Fibroblast of mammary gland (primary cell): ENCODE measurements at regions not wholly inside any gene's neighbourhood (a gene's known extent, or its start where the extent isn't known, plus 50 kb on each side); places are given as distances from the start of the nearest gene placed in this dataset.
A peak's percentile ranks its signal among the peaks of the same experiment; 100 is the strongest.

ENCODE experiments used
- DNase-seq: peaks from one replicate; pipeline ENCODE4 v3.0.0-alpha.2; 2010; ENCODE audit warnings: low read depth
- H3K4me3 ChIP-seq: 2 replicates; pipeline ENCODE4 v1.5.1; 2011; ENCODE audit warnings: low read depth, mild to moderate bottlenecking, low read length, moderate library complexity; ENCODE audit not compliant: control insufficient read depth
- TF ChIP-seq, protein P1 (sequence below): conservative IDR thresholded peaks from 2 replicates; pipeline ENCODE4 v1.5.1; 2011; ENCODE audit warnings: low read depth, low read length, inconsistent platforms; ENCODE audit not compliant: control insufficient read depth, insufficient read depth

DNA sequence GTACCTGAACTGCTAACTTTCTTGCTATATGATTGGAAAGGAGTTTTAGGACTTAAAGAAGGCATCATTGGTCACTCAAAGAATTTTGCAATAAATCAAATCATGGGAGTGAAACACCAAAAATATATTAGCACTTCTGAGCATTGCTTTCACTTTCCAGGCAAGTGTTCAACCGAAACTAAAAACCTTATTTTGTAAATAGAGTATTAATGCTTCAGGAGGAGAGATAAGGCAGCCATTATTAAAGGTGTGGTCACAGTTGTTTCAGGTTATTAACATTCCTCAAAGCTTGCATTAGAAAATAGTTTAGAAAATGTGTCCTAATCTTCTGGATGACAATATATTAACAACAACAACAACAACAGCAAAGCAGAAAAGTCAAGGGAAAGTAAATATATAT, 92.3 kb upstream of the TLL1 start:
- TF ChIP-seq, protein P1, sequence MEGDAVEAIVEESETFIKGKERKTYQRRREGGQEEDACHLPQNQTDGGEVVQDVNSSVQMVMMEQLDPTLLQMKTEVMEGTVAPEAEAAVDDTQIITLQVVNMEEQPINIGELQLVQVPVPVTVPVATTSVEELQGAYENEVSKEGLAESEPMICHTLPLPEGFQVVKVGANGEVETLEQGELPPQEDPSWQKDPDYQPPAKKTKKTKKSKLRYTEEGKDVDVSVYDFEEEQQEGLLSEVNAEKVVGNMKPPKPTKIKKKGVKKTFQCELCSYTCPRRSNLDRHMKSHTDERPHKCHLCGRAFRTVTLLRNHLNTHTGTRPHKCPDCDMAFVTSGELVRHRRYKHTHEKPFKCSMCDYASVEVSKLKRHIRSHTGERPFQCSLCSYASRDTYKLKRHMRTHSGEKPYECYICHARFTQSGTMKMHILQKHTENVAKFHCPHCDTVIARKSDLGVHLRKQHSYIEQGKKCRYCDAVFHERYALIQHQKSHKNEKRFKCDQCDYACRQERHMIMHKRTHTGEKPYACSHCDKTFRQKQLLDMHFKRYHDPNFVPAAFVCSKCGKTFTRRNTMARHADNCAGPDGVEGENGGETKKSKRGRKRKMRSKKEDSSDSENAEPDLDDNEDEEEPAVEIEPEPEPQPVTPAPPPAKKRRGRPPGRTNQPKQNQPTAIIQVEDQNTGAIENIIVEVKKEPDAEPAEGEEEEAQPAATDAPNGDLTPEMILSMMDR = no peak
- H3K4me3 ChIP-seq = no peak overlapping the region
- no peak for DNase-seq

DNA sequence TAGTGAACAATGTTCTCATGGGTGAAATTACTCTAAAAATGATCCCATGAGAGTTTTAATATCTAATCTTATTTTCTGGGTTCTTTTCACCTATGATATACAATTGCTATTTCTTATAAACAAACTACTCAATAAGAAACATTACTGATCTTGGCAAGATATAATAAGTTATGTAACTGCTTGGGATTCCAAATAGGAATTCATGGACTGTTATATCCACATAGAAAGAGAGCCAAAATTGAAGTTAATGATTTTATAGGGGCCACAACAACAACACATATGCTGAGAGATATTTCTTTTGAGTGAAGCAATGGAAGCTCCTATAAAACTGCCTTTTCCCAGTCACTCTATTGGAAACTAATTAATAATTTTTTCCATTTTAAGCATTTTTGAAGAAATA, 90.4 kb upstream of the TLL1 start:
- H3K4me3 ChIP-seq = no peak overlapping the region
- DNase-seq = no peak
- TF ChIP-seq, protein P1 = no peak

DNA sequence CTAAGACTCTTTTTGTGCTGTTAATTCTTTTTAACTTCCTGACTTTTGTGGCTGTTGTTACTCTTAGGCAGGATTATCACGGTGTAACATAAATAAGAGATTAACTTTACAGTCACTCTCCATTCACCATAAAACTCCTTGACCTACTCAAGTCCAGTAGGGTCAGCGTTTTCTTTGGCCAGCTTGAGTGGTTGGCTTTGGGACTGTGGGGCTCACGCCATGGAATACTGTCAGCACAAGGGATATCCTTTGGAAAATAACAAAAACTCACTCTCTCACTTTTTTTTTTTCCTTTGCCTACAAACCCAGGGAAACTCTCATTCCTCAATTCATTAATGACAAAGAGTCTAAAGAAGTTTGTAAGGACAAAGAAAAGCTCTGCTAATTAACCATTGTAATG, 89.4 kb upstream of the TLL1 start:
- no peak overlapping the region for H3K4me3 ChIP-seq
- TF ChIP-seq, protein P1 = no peak
- no peak for DNase-seq

GRCh38 chr4:165784672-165785071, 88.4 kb upstream of the TLL1 start:
- DNase-seq = peak; percentile 30
- TF ChIP-seq, protein P1 = no peak
- H3K4me3 ChIP-seq = no peak overlapping the region

DNA sequence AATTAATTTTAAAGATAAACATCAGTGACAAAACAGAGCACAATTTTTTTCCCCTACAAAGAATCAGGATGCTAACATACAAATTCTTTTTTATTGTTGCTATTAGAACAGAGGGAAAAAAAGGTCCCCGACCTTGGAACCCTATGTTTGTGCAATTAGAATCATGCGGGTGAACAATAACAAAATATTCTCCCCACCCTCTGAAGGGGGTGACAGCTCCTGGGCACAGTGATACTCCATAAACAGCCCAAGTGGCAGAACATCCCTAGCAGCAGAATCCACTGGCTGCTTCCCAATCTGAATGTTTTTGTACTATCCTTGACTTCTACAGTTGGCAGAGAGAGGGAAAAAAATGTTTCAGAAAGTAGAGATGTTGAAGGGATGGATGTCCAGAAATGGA, 87.7 kb upstream of the TLL1 start:
- no peak overlapping the region for H3K4me3 ChIP-seq
- DNase-seq = no peak
- TF ChIP-seq, protein P1 = no peak

DNA sequence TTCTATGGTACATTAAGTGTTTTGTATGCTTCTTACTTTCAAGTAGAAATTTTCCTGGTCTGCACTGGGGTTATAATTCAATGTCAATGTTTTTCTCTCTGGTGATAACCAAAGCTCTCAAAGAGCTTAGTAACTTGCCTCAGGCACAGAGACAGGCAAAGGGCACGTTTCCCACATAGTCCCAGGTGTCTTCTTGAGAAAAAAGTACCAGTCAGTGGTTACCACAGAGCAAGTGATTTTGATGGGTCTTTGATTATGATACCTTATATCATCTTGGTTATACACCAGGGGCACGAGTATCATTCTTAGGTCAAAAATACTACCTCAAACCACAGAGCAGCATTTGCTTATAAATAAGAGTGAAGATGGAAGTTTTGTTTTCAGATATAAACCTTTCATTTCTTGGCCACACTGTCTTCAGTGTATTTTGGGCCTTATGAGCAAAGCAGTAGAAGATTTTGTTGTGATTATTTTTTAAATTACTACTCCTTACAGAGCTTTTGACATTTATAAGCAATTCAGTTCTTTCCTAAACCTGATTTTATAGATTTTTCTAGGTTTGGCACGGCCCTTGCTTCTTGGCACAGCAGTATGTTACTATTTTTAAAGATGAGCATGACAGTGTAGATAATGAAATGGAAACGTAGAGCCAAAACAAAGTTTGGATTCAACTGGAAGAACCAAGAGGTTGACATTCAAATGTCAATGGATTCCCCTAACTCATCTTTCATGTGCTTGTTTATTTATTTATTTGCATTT, 85.3 kb upstream of the TLL1 start:
- no peak for DNase-seq
- TF ChIP-seq, protein P1 = no peak
- H3K4me3 ChIP-seq = no peak overlapping the region
